ENCODE measurements at regions not wholly inside any gene's neighbourhood (a gene's known extent, or its start where the extent isn't known, plus 50 kb on each side); places are given as distances from the start of the nearest gene placed in this dataset.

- TF ChIP-seq CTCF (IDR thresholded peaks at IDR 0.05) = no peak
- DNase-seq (no peak), ATAC-seq (no peak)
- H3K27me3 ChIP-seq = no peaks in the 10 kb centered on the region
- H3K4me3 ChIP-seq = no peak overlapping the region
- no peak overlapping the region for H3K27ac ChIP-seq
- H3K4me1 ChIP-seq = no peaks in the 10 kb centered on the region
- no peaks in the 10 kb centered on the region for H3K9me3 ChIP-seq
- intact Hi-C loops (cut with DNase I) = no loop called here
- H3K36me3 ChIP-seq = no peaks in the 10 kb centered on the region
Observed at GRCh38 chr7:118011652-118012051, 138.4 kb upstream of the CTTNBP2 start.

- no peak for TF ChIP-seq CTCF (IDR thresholded peaks at IDR 0.05)
- Histone ChIP-seq H3K36me3 (no peaks in the 10 kb centered on the region), H3K4me3 (no peak overlapping the region), H3K27me3 (no peaks in the 10 kb centered on the region), H3K4me1 (no peaks in the 10 kb centered on the region), H3K27ac (no peak overlapping the region), H3K9me3 (no peaks in the 10 kb centered on the region)
- ATAC-seq = no peak
- no peak for DNase-seq
- intact Hi-C loops (cut with DNase I) = no loop called here
Observed at GRCh38 chr7:118013252-118014010, 140.2 kb upstream of the CTTNBP2 start.

GRCh38 chr7:118022546-118022945 lies 149.3 kb upstream of the CTTNBP2 start:
- Histone ChIP-seq H3K36me3 (no peaks in the 10 kb centered on the region), H3K4me3 (no peak overlapping the region), H3K4me1 (no peaks in the 10 kb centered on the region), H3K27ac (no peak overlapping the region), H3K27me3 (no peaks in the 10 kb centered on the region), H3K9me3 (no peaks in the 10 kb centered on the region)
- no peak for ATAC-seq
- no peak for TF ChIP-seq CTCF (IDR thresholded peaks at IDR 0.05)
- DNase-seq = no peak
- intact Hi-C loops (cut with DNase I) = no loop called here

GRCh38 chr7:118026791-118027190 lies 153.6 kb upstream of the CTTNBP2 start:
- Histone ChIP-seq H3K27me3 (no peaks in the 10 kb centered on the region), H3K4me1 (no peaks in the 10 kb centered on the region), H3K4me3 (no peak overlapping the region), H3K27ac (no peak overlapping the region), H3K9me3 (no peaks in the 10 kb centered on the region), H3K36me3 (no peaks in the 10 kb centered on the region)
- TF ChIP-seq CTCF (IDR thresholded peaks at IDR 0.05) = no peak
- no peak for ATAC-seq
- no peak for DNase-seq
- intact Hi-C loops (cut with DNase I) = no loop called here

- H3K4me3 ChIP-seq = no peak overlapping the region
- H3K4me1 ChIP-seq = no peaks in the 10 kb centered on the region
- no peaks in the 10 kb centered on the region for H3K27me3 ChIP-seq
- no peak for DNase-seq
- intact Hi-C loops (cut with DNase I) = no loop called here
- H3K27ac ChIP-seq = no peak overlapping the region
- no peaks in the 10 kb centered on the region for H3K9me3 ChIP-seq
- TF ChIP-seq CTCF (IDR thresholded peaks at IDR 0.05) = no peak
- H3K36me3 ChIP-seq = no peaks in the 10 kb centered on the region
- no peak for ATAC-seq
Observed at GRCh38 chr7:118028226-118028625, 155.0 kb upstream of the CTTNBP2 start.
